Kasumi-1 (cell line): ENCODE measurements at regions not wholly inside any gene's neighbourhood (a gene's known extent, or its start where the extent isn't known, plus 50 kb on each side); places are given as distances from the start of the nearest gene placed in this dataset.

Source experiments
- DNase-seq, 2 experiments: peaks; one replicate each; lab custom pipeline; 2025; lab: John Stamatoyannopoulos, UW

DNA sequence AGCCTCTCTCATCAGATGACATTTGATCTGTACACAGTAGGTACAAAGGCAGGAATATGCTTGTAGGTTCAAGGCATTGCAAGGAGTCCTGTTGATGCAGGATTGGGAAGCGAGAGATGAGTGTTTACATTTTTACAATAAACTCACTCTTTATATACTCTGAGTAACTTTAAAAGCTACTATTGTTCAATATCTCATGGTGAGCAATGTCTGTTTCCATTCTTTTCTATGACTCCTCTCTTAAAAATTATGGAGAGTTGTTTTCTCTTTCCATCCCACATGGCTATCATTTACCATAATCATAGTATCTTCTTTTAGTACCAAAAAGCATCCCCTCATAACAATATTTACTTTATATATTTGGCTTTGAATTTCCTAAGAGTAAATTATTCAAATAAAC, 314.0 kb upstream of the CDIN1 start:
- no peak for DNase-seq

DNA sequence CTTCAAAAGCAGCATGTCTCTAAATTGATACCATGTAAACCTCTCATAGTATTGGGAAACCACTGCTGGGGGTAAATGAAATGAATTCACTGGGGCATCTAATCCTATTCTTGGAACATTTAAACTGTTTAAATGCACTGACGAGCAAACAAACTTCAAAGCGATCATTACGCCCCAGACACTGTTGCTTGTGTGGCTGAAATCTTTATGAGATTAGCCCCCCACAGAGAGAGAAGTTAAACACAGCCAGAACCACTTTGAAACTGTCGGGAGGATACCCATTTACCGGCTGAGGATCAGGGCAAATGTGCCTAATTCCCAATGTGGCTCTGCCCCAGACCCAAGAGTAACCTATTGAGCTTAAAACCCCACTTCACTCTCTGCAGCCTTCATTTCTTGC, 308.4 kb upstream of the CDIN1 start:
- DNase-seq, result no peak

DNA sequence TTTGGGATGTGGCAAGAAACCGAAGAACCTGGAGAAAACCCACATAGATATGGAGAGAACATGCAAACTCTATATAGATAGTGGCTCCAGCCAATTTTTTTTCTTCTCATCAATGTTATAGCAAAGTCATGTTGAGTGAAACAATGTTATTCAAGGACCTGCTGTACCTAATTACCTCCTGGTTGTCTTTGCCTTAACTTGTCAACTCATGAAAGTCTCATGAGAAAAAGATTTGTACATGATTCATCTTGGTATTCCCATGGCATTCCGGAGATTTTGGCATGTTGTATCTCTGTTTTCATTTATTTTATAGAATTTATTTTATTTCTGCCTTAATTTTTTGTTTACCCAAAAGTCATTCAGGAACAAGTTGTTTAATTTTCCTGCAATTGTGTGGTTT, 303.8 kb upstream of the CDIN1 start:
- no peak for DNase-seq

DNA sequence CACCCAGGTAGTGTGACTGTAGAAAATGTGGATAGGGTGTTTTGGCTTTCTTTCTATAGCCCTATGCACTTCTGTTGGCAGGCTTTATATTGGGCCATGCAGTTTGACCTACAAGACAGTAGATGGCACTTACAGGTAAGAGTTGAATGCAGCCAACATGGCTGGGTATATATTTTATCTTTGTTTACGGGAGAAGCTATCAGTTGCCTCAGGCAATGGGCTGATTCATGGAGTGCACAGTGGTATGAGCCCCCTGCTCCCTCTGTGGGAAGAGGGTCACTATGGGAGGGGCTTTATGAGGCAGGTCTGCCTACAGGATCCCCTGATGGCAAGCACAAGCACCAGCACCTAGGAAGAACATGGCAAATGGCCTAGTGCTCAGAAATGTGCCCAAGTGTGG, 301.2 kb upstream of the CDIN1 start:
- DNase-seq, result no peak

DNA sequence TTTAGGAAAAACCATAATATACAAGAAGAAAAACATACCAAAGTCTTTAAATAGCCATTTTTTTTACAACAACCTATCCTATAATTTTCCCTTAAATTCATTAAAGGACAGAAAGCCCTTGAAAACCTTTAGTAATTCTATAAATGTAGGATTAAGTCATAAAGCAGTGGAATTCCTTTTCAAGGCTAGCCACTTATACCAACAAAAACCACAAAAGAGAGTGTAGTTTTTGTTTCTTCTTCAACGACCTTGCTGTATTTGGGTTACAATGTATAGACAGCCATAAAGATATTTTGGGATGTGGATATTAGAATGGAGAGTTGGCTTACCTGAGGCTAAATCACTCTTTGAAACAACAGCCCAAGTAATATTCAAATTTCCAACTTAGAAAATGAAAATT, 296.6 kb upstream of the CDIN1 start:
- DNase-seq, result no peak

DNA sequence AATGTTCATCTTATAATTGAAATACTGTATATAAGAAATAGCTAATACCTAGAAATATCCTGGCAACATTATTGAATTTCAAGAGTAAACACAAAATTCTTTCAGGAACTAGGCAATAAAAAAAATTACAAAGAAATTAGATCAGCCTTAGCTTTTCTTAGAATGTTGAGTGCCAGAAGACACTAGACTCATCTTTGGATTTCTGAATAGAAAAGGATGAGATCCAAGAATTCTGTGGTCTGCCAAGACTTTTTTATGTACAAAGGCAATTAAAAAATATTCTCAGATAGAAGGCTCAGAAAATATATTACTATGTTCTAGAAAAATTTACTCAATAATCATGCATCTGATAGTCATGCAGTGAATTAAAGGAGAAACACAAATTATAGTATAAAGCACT, 294.5 kb upstream of the CDIN1 start:
- no peak for DNase-seq

DNA sequence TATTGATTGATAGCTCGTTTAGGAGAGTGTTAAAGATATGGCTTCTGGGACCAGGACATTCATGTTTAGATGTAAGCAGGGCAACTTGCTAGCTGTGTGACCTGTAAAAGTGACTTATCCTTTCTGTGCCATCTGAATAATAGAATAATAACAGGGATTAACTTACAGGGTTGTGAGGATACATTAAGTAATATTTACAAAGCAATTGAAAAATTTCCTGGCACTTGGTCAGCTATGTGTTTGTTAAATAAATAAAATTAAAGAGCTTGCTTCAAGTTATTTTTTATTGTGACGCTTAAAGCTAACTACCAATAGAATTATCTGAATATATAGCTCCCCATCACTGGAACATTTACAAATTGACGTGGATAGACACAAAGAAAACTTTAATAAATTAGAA, 287.9 kb upstream of the CDIN1 start:
- DNase-seq, result no peak

DNA sequence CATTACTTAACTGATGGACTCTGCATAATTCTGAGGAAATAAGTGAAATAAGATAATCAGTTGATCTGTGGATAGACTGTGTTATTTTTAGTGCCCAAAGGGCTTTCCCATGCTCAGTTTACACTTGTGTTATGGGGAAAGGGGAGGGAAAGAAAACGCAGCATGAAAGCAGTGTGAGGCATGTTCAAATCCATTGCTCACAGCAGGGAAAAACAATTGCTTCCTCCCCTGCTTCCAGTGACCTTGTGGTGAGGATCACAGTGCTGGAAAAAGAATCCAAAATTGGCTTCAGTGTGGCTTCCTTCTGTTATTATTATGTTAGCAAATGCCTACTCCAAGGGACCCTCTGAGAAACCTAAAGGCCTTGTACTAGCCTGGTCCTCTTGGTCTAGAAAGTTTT, 285.1 kb upstream of the CDIN1 start:
- DNase-seq, result no peak

DNA sequence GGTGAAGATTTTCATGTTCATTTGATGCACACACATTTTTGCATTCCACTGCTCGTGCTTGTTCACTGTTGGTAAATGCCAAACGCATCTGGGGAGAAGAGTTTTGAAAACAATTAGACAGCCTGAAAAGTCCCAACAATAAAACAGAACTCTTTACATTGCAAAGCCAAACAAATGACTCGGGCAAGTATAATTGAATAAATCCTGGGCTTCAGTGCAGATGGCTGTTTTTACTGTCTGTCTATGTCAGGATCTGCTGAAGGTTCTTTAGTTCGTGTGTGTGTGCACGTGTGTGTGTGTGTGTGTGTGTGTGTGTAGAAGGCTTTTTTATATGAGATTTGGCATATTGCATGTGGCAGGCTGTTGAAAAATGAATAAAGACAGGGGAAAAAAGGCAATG, 277.5 kb upstream of the CDIN1 start:
- no peak for DNase-seq

DNA sequence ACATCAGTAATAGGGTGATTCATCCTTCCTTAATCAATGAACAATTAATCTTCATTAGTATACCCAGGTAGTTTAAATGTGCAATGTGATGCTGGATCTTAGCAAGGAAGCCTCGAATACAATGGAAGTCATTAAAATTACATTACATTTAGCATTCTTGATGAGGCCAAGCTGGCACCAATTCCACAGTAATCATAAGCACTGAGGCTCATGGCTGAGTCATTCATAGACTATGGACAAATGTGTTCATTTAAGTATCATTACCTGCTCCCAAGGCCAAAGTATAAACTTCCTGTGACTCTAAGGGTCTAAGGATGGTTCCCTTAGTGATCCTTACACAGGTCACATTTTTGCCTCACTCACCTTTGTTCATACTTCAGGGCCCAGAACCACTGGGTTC, 266.4 kb upstream of the CDIN1 start:
- DNase-seq, result no peak

DNA sequence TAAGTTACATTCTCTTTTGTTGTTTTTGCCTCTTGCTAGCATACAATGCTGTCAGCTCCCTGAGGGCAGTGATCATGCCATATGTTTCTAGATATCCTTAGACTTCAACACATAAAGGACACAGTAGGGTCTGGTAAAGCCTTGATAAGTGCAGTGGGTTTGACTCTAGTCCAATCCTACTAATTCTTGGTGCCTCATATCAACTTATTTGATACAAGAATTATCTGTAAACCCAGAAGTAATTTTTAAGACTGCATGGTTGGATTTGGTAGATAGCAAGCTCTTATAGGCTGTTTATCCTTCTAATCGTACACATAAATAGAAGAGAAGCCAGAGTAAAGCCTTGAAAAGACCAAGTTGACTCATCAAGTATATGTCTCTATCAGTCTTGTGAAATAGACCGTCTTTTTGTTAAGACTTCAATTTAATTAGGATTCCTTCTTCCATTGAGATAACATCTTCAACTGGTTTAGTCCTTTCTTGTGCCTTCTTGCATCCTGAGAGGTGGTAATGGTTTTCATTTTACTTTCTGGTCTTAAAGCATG, 265.6 kb upstream of the CDIN1 start:
- no peak for DNase-seq

DNA sequence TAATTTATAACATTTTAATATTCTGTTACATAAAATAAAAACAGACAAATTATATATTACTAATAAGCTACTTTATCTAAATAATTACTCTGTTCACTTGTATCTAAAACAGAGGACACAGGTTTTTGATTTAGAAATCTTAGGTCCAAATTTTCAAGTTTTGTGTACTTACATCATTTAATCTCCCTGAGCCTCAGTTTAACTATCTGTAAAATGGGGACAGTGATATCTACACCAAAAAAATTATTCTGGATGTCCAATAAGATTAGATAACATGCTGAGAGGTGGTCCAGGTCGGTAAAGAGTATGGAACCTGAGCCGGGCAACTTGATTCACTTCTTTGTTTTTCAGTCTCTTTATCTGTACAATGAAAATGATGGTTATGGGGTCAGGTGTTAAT, 263.8 kb upstream of the CDIN1 start:
- DNase-seq, result no peak

DNA sequence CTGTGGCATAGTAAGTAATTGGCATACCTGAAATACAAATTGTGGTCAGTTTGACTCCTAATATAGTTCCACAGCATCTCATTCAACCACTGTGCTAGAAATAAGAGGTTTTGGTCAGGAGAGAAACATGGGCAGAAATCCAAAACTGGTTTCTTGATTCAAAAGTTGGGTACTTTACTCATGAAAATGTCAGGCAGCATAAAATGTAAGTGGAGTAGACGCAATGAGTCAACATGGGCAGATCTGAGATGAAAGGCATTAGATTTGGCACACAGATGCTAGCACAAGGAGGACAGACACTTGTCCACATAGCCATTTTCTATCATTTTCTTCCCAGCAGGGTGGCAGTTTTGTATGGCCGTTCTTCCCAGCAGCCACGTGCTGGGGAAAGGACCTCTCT, 255.8 kb upstream of the CDIN1 start:
- no peak for DNase-seq

DNA sequence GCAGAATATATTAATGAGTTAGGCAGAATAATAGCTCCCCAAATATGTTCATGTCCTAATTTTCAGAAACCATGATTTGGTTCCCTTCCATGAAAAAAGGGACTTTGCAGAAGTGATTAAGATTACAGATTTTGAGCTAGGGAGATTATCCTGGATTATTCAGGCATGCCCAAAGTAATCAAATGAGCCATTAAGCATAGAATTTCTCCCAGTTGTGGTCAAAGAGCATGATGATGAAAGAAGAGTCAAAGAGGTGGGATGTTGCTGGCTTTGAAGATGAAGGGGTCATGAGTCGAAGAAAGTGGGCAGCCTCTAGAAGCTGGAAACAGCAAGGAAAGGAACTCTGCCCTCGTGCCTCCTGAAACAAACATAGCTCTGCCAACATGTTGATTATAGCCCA, 254.2 kb upstream of the CDIN1 start:
- no peak for DNase-seq

DNA sequence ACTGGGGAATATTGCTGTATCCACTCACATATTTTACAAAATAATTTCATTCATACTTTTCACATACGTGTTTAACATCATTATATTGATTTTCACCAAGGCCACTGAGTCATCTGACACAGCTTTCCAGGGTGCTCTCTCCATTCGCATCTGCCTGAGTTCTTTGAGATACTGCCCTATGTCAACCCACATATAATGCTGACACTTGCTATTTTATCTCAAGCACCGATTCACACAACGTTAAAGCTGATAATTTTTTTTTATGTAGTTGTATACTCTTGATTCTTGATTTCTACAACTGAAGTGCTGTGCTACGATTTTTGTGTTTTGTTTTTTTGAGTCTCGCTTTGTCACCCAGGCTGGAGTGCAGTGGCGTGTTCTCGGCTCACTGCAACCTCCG, 249.8 kb upstream of the CDIN1 start:
- no peak for DNase-seq

DNA sequence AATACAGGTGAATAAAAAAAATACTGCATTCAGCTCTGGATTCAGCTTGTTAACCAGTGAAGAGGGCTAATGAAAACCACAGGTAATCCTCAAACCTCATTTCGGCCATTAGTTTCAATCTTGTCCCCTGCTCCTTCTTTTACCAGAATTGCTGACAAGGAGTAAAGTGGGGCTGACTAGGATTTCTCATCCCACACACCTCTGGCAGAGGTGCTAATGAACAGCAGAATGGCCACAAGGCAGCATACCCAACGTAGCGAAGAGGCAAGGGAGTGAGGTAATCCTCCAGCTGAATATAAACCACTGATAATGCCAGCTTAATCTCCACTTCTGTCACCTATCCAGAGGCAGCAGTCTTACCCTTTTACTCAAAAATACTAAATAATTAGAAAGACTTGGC, 248.8 kb upstream of the CDIN1 start:
- no peak for DNase-seq

DNA sequence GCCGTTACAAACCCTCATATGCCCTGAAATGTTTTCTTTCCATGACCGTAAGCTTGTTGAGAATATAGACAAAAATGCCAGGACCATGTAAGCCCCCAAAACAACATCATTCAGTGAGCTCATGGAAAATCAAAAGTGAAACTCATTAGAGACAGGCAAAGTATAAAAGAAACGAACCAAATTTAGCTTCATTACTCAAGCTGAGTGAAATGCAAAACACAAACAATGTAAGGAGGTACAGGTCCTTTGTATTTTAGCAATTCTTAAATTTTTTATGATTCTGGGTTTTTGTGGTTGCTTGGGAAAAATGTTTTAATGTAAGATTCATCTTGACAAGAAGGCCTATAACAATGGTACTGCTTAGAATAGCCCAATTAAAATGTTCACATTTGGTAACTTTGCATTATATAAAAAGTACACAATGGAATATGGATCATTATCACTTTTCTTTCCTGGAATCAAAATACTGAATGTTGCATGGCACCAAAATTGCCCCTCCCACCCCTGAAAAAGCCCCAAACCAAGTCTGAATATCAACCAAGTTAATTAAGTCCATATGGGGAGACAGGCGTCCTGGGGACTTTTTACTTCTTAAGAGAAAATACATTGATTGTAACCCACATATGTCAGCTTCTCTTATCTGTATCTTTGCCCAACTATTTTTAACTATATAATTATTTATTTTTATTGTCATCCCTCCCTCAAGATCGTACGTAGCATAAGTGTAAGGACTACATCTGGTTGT, 247.7 kb upstream of the CDIN1 start:
- DNase-seq, result no peak

DNA sequence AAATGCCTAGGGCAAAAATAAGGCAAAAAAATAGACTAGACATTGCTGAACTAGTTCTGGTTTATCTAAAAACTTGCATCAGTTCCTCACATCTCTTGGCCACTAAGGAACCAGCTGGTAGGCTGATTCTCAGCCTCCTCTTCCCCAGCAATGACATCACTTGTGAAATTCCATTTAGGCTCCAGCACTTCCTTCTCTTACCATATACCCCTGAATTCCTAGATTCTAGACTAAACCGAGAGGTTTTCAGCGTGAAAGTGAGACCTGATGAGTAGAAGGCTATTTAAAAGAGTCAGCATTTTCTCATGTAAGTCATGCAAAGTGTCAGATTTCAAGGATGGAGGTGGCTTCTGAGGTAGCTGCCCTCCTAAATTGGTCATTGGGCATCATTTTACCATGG, 247.1 kb upstream of the CDIN1 start:
- no peak for DNase-seq

DNA sequence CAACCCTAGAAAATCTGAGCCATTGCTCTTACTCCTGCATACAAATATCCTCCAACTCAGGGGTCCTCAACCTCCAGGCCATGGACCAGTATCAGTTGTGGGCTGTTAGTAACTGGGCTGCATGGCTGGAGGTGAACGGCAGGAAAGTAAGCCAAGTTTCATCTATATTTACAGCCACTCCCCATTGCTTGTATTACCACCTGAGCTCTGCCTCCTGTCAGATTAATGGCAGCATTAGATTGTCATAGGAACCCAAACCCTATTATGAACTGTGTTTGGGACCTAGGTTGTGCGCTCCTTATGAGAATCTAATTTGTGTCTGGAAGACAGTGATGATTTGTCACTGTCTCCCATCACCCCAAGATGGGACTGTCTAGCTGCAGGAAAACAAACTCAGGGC, 246.5 kb upstream of the CDIN1 start:
- DNase-seq, result no peak

DNA sequence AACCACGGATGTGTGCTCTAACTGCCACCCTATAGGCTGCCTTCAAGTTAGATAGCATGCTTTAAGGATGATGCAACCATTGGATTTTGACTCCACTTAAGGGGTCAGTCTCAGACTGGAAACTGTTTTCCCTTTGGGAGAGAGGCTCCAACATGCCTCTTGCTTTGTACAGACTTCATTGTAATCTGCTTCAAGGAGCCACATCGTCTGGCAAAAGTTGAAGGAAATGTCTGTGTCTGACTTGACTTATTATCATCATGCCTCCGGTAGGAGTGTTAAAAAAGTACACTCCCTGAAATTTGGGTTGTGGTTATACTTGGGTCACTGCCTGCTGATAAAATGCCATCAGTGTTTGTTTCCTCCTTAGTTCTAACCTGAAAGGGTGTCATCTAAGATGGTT, 245.4 kb upstream of the CDIN1 start:
- no peak for DNase-seq

DNA sequence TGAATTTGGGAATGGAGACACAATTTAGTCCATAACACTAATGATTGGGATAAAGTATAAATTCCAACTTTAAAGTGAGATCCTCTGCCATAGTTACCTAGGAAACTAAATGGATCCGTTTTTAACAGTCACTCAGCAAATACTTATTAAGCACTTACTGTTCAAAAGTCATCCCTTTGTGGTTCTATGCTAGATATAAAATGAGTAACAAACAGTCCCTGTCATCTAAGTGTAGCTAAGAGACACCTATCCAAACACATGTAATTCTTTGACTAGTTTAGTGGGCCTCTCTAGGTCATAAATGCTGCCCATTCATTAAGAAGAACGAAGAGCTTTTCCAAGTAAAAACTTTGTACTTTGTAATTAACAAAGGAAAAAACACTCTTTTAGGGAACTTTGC, 244.2 kb upstream of the CDIN1 start:
- no peak for DNase-seq

DNA sequence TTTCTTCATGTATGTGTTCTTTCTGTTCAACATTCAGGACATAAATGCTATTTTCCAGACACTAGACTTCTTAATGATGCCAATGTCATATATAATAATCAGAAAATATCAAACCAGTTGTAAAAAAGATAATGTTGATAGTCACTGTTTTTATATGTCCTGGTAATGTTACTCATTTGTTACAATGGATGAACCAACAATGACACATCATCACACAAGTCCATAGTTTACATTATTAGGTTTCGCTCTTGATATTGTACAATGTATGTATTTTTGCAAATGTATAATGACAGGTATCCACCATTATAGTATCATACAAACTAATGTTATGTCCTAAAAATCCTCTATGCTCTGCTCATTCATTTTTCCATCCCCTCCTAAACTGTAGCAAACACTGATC, 243.8 kb upstream of the CDIN1 start:
- no peak for DNase-seq

DNA sequence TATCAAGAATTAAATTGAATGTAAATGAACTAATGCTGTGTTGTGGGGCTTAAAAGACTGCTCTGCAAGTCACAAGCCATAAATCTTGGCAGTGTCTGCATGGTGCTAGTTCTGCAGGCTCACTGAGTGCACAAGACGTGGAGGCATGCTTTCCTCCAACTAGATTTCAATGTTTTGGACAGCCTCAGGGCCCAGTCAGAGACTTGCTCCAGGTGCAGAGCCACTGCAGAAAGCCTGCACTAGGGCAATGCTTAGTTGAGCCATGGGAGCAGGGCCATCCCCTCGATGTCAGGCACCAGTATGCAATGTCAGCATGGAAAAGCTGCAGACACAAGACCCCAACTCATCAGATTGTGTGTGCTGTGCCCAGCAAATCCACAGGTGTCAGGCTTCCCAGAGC, 234.5 kb upstream of the CDIN1 start:
- no peak for DNase-seq

DNA sequence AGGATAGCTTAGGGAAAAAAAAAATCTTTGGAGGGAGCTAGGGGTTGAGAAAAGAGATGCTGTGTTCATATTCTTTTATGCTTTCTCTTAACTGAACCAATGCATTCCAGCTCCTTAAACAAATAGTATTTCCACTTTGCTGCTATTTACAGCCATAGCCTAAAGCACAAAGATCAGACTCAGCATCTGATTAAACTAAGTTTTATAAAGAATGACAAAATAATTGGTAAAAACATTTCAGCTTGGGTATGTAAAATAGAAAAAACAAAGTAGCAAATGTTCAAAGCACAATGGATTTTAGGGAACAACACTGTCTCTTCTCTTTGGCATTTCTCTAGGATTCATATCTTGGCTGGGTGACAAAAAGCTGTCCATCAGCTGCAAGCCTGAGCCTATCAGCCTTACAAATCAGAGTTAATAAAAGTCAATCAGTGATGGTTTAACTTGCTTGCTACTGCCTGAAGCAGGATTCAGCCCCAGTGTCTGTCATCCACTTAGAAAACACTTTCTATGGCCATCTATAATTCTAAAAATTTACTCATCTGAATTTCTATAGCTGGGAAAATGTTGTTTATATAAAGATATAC, 232.1 kb upstream of the CDIN1 start:
- no peak for DNase-seq
